ENCODE measurements at regions not wholly inside any gene's neighbourhood (a gene's known extent, or its start where the extent isn't known, plus 50 kb on each side); places are given as distances from the start of the nearest gene placed in this dataset.

DNA sequence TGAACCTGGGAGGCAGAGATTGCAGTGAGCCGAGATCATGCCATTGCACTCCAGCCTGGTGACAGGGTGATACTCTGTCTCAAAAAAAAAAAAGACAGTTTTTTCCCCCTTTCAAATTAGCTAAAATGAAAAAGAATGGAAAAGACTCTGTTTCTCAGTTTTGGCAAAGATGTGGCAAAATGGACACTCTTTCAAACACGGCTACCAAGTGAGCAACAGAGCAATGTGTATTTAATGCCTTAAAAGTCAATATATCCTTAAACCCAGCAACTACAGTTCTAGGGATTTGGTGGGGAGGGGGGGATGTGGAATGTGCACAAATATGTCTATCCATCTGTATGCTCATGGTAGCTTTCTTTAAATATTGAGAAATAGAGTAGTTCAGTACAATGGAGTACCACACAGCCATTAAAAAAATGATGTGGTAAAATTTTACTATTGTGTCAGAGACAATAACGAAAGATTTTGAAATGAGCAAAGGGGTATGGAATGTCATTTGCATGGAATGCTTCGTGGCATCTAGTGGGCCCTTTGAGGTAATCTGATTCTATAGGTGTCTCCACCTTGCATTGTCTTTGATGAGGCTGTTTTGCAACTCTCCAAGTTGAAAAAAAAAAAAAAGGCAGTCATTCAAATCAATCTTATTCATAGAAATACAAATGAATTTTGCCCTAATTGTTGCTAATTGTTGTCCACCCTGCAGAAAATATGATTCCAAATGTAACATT lies 108.1 kb downstream of the AXIN2 start:
- TF ChIP-seq, protein P1, sequence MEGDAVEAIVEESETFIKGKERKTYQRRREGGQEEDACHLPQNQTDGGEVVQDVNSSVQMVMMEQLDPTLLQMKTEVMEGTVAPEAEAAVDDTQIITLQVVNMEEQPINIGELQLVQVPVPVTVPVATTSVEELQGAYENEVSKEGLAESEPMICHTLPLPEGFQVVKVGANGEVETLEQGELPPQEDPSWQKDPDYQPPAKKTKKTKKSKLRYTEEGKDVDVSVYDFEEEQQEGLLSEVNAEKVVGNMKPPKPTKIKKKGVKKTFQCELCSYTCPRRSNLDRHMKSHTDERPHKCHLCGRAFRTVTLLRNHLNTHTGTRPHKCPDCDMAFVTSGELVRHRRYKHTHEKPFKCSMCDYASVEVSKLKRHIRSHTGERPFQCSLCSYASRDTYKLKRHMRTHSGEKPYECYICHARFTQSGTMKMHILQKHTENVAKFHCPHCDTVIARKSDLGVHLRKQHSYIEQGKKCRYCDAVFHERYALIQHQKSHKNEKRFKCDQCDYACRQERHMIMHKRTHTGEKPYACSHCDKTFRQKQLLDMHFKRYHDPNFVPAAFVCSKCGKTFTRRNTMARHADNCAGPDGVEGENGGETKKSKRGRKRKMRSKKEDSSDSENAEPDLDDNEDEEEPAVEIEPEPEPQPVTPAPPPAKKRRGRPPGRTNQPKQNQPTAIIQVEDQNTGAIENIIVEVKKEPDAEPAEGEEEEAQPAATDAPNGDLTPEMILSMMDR (IDR thresholded peaks at IDR 0.05; ENCODE audit: low read depth, low read length, missing control alignments): no peak
- in situ Hi-C loops (cut with HindIII; ENCODE audit: low pct_ligation_motif_present, low sequenced_read_pairs): no loop called here
- Histone ChIP-seq H3K27me3 (replicated peaks) (no peaks in the 10 kb centered on the region), H3K27ac (no peak overlapping the region), H3K4me3 (ENCODE audit: low read depth, low read length) (no peak overlapping the region), H3K36me3 (replicated peaks) (no peaks in the 10 kb centered on the region)
- DNase-seq: no peak

GRCh38 chr17:65449495-65449894 lies 112.0 kb downstream of the AXIN2 start:
- no peak for DNase-seq
- Histone ChIP-seq H3K4me3 (ENCODE audit: low read depth, low read length) (no peak overlapping the region), H3K27me3 (replicated peaks) (no peaks in the 10 kb centered on the region), H3K27ac (no peak overlapping the region), H3K36me3 (replicated peaks) (no peaks in the 10 kb centered on the region)
- in situ Hi-C loops (cut with HindIII; ENCODE audit: low pct_ligation_motif_present, low sequenced_read_pairs): no loop called here
- TF ChIP-seq, protein P1 (IDR thresholded peaks at IDR 0.05; ENCODE audit: low read depth, low read length, missing control alignments): no peak

- H3K27me3 ChIP-seq (replicated peaks): no peaks in the 10 kb centered on the region
- H3K4me3 ChIP-seq (ENCODE audit: low read depth, low read length): no peak overlapping the region
- no peaks in the 10 kb centered on the region for H3K36me3 ChIP-seq (replicated peaks)
- no peak for DNase-seq
- TF ChIP-seq, protein P1 (IDR thresholded peaks at IDR 0.05; ENCODE audit: low read depth, low read length, missing control alignments): no peak
- no peak overlapping the region for H3K27ac ChIP-seq
- in situ Hi-C loops (cut with HindIII; ENCODE audit: low pct_ligation_motif_present, low sequenced_read_pairs): no loop called here
Observed at GRCh38 chr17:65447823-65448222, 113.6 kb downstream of the AXIN2 start.

GRCh38 chr17:65446838-65447526 lies 114.5 kb downstream of the AXIN2 start:
- H3K27me3 ChIP-seq (replicated peaks): no peaks in the 10 kb centered on the region
- no peak for DNase-seq
- no peak overlapping the region for H3K4me3 ChIP-seq (ENCODE audit: low read depth, low read length)
- in situ Hi-C loops (cut with HindIII; ENCODE audit: low pct_ligation_motif_present, low sequenced_read_pairs): no loop called here
- H3K27ac ChIP-seq: no peak overlapping the region
- TF ChIP-seq, protein P1 (IDR thresholded peaks at IDR 0.05; ENCODE audit: low read depth, low read length, missing control alignments): no peak
- H3K36me3 ChIP-seq (replicated peaks): no peaks in the 10 kb centered on the region

- DNase-seq: no peak
- H3K27ac ChIP-seq: no peak overlapping the region
- H3K36me3 ChIP-seq (replicated peaks): no peaks in the 10 kb centered on the region
- TF ChIP-seq, protein P1 (IDR thresholded peaks at IDR 0.05; ENCODE audit: low read depth, low read length, missing control alignments): no peak
- H3K27me3 ChIP-seq (replicated peaks): no peaks in the 10 kb centered on the region
- in situ Hi-C loops (cut with HindIII; ENCODE audit: low pct_ligation_motif_present, low sequenced_read_pairs): no loop called here
- no peak overlapping the region for H3K4me3 ChIP-seq (ENCODE audit: low read depth, low read length)
Observed at GRCh38 chr17:65446043-65446442, 115.4 kb downstream of the AXIN2 start.

All from brain microvascular endothelial cell (primary cell).